ENCODE measurements at regions not wholly inside any gene's neighbourhood (a gene's known extent, or its start where the extent isn't known, plus 50 kb on each side); places are given as distances from the start of the nearest gene placed in this dataset.
"Not testable (repeated sequence)": the region's sequence is repeated elsewhere in the genome, so short reads cannot be mapped to it uniquely, and the experiment has no call there.

DNA sequence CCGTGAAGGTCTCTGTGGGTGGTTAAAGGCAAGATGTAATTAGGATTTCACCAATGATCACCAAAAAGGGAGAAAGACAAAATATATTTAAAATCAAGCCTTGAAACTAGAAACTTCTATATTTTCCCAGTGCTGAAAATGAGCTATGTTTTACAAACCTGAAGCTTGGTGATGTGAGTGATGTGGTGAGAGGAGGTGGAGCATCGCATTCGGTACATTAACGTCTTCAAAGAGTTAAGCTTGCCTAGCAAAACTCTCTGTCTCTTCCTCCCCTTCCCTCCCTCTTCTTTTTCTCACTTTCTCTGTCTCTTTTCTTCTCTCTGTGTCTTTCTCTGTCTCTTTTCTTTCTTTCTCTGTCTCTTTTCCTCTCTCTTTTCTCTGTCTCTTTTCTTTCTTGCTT is 347.3 kb upstream of the IRX2 start:
- peaks cover 20% of the 10 kb centered on the region for H3K27me3 Mint-ChIP-seq
- H3K4me1 Mint-ChIP-seq (ENCODE audit: low read depth), result no peaks in the 10 kb centered on the region
- no peaks in the 10 kb centered on the region for H3K9me3 Mint-ChIP-seq
- H3K36me3 Mint-ChIP-seq (ENCODE audit: low read depth), result no peaks in the 10 kb centered on the region
- no peak overlapping the region for H3K27ac Mint-ChIP-seq
- no peak overlapping the region for H3K4me3 Mint-ChIP-seq
- intact Hi-C loops (cut with micrococcal nuclease), result no loop called here

GRCh38 chr5:3092664-3093063 is 341.2 kb upstream of the IRX2 start:
- Mint-ChIP-seq H3K9me3 (no peaks in the 10 kb centered on the region), H3K27me3 (no peaks in the 10 kb centered on the region), H3K27ac (no peak overlapping the region), H3K4me3 (no peak overlapping the region), H3K4me1 (ENCODE audit: low read depth) (no peaks in the 10 kb centered on the region), H3K36me3 (ENCODE audit: low read depth) (no peaks in the 10 kb centered on the region)
- intact Hi-C loops (cut with micrococcal nuclease), result no loop called here

DNA sequence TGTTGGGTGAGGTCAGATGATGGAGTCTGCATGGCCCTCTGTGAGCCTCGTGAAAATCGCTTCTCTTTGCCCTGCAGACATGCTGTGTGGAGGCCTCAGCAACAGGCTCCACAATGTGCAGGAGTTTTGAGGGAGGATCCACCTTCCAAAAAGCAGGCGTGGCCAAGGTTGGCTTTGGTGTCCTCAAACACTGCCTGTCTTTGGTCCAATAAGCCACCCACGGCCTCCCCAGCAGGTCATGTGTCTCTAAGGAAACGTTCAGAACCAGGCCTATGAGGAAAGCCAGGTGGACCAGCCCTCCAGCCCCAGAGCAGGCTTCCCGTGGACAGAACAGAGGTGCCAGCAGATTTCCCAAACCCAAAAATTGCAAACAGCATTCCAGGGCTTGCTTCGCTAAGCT is 340.7 kb upstream of the IRX2 start:
- no peaks in the 10 kb centered on the region for H3K27me3 Mint-ChIP-seq
- no peaks in the 10 kb centered on the region for H3K9me3 Mint-ChIP-seq
- H3K4me3 Mint-ChIP-seq, result no peak overlapping the region
- no peaks in the 10 kb centered on the region for H3K36me3 Mint-ChIP-seq (ENCODE audit: low read depth)
- H3K4me1 Mint-ChIP-seq (ENCODE audit: low read depth), result no peaks in the 10 kb centered on the region
- intact Hi-C loops (cut with micrococcal nuclease), result no loop called here
- H3K27ac Mint-ChIP-seq, result no peak overlapping the region

DNA sequence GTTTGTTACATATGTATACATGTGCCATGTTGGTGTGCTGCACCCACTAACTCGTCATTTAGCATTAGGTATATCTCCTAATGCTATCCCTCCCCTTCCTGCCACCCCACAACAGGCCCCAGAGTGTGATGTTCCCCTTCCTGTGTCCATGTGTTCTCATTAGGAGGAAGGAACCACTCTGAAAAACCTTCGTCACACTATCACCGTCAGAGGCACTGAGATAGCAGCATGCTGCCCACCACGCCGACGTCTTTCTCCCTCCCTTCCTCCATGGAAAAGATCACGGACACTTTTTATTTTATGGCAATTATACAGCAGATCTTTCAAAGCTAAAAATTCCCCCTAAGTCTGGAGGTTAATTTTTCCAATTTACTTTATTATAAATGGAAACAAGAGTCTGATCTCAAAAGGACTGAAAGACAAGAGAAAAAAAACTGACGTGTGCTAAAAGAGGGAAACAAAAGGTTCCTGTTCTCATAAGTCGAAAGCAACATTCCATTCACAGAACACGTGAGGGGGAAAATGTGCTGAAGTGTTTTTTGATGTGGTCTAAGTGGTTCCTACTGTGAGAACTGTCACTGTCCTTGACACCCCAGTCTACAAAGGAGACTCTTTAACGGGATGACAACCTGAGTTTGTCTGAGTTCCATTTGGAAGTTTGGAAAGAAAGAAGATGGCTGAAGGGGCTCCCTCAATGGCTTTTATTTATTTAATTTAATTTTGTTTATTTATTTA is 339.7 kb upstream of the IRX2 start:
- intact Hi-C loops (cut with micrococcal nuclease), result no loop called here
- Mint-ChIP-seq H3K4me1 (ENCODE audit: low read depth) (no peaks in the 10 kb centered on the region), H3K9me3 (no peaks in the 10 kb centered on the region), H3K36me3 (ENCODE audit: low read depth) (no peaks in the 10 kb centered on the region), H3K4me3 (no peak overlapping the region), H3K27ac (no peak overlapping the region), H3K27me3 (no peaks in the 10 kb centered on the region)

DNA sequence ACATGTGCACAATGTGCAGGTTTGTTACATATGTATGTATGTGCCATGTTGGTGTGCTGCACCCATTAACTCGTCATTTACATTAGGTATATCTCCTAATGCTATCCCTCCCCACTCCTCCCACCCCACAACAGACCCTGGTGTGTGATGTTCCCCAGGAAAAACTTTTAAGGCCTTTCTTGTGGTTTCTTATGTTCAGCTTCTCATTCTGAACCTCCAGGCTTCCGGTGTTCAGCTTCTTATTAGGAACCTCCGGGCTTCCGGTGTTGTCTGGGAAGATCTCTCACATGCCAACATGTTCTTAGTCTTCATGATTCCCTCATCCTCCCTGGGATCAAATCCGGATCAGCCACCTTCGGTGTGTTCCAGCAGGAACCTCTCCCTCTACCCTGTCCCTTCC is 338.8 kb upstream of the IRX2 start:
- H3K9me3 Mint-ChIP-seq; H3K36me3 Mint-ChIP-seq (ENCODE audit: low read depth); H3K4me1 Mint-ChIP-seq (ENCODE audit: low read depth); H3K27me3 Mint-ChIP-seq; H3K27ac Mint-ChIP-seq; H3K4me3 Mint-ChIP-seq; intact Hi-C loops (cut with micrococcal nuclease): not testable (repeated sequence)

DNA sequence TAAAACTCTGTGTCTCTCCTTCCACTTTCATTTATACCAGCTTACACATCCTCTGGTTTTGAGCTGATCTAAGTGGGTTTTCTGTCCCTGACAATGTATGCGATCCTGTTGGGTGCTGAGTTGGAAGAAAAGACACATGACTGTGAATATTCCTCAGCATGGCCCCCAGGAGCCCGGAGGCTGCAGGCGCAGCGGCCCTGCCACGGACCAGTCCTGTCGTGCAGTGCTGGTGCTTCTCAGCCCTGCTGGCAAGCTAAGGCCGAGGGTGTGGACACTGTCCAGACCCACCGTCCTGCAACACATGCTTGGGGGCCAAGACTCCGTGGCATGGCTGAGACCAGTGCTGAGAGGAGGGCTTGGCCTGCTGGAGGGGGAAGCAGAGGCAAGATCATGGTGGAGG is 328.9 kb upstream of the IRX2 start:
- no peak overlapping the region for H3K27ac Mint-ChIP-seq
- H3K9me3 Mint-ChIP-seq, result peaks cover 48% of the 10 kb centered on the region
- no peaks in the 10 kb centered on the region for H3K4me1 Mint-ChIP-seq (ENCODE audit: low read depth)
- no peaks in the 10 kb centered on the region for H3K27me3 Mint-ChIP-seq
- H3K4me3 Mint-ChIP-seq, result no peak overlapping the region
- intact Hi-C loops (cut with micrococcal nuclease), result no loop called here
- H3K36me3 Mint-ChIP-seq (ENCODE audit: low read depth), result no peaks in the 10 kb centered on the region

- no peaks in the 10 kb centered on the region for H3K36me3 Mint-ChIP-seq (ENCODE audit: low read depth)
- H3K4me1 Mint-ChIP-seq (ENCODE audit: low read depth), result no peaks in the 10 kb centered on the region
- no peak overlapping the region for H3K27ac Mint-ChIP-seq
- H3K4me3 Mint-ChIP-seq, result no peak overlapping the region
- H3K27me3 Mint-ChIP-seq, result no peaks in the 10 kb centered on the region
- intact Hi-C loops (cut with micrococcal nuclease), result no loop called here
- peaks cover 59% of the 10 kb centered on the region for H3K9me3 Mint-ChIP-seq
Measured at GRCh38 chr5:3077684-3078083, 326.2 kb upstream of the IRX2 start.

DNA sequence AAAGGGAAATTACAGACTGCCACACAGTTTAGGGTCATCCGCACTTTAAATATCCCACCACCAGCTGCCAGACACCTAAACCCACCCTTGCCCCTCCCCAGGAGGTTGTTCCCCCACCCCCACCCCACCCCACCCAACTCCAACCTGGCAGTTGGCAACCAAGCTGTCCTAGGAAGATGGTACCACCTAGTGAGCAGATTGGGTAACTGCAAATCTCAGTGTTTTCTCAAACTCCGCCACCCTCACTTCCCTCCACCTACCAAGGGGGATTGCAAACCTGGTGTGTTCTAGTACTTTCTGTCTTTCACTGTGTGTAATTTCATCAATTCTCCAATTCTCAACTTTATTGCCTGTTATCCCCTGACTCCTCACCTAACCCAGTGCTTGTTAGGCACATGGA is 323.8 kb upstream of the IRX2 start:
- H3K27me3 Mint-ChIP-seq, result no peaks in the 10 kb centered on the region
- H3K27ac Mint-ChIP-seq, result no peak overlapping the region
- peaks cover 79% of the 10 kb centered on the region for H3K9me3 Mint-ChIP-seq

GRCh38 chr5:3068401-3068800 is 316.9 kb upstream of the IRX2 start:
- Mint-ChIP-seq H3K27ac (no peak overlapping the region), H3K27me3 (no peaks in the 10 kb centered on the region), H3K9me3 (peaks cover 73% of the 10 kb centered on the region), H3K36me3 (ENCODE audit: low read depth) (no peaks in the 10 kb centered on the region), H3K4me3 (no peak overlapping the region), H3K4me1 (ENCODE audit: low read depth) (no peaks in the 10 kb centered on the region)
- intact Hi-C loops (cut with micrococcal nuclease), result no loop called here

More for the DNA sequence above, 323.8 kb upstream of the IRX2 start:
- Mint-ChIP-seq H3K36me3 (ENCODE audit: low read depth) (no peaks in the 10 kb centered on the region), H3K4me3 (no peak overlapping the region), H3K4me1 (ENCODE audit: low read depth) (no peaks in the 10 kb centered on the region)
- intact Hi-C loops (cut with micrococcal nuclease), result no loop called here

- Mint-ChIP-seq H3K9me3 (peaks cover 43% of the 10 kb centered on the region), H3K27me3 (no peaks in the 10 kb centered on the region), H3K4me3 (no peak overlapping the region), H3K27ac (no peak overlapping the region), H3K4me1 (ENCODE audit: low read depth) (no peaks in the 10 kb centered on the region), H3K36me3 (ENCODE audit: low read depth) (no peaks in the 10 kb centered on the region)
- intact Hi-C loops (cut with micrococcal nuclease), result no loop called here
Measured at GRCh38 chr5:3060283-3060682, 308.8 kb upstream of the IRX2 start.

DNA sequence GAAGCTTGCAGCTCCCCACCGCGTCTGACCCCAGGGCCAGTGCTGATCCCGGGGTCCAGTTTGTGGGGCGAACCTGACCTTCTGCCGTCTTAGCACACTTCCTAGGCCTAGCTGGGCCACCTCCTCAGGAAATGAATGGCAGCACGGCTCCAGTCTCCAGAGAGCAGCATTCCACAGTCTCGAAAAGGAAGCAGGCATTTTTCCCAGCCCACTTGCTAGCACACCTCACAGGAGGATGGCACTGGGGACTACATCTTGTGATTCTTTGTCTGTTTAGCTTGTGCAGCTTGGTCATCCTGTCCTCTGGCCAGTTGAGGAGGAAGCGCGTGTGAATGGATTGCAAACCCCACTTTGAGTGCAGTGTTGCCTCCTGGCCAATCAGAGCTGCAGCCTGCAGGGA is 308.0 kb upstream of the IRX2 start:
- H3K4me1 Mint-ChIP-seq (ENCODE audit: low read depth), result no peaks in the 10 kb centered on the region
- intact Hi-C loops (cut with micrococcal nuclease), result no loop called here
- no peaks in the 10 kb centered on the region for H3K27me3 Mint-ChIP-seq
- H3K9me3 Mint-ChIP-seq, result peaks cover 43% of the 10 kb centered on the region
- H3K27ac Mint-ChIP-seq, result no peak overlapping the region
- no peaks in the 10 kb centered on the region for H3K36me3 Mint-ChIP-seq (ENCODE audit: low read depth)
- H3K4me3 Mint-ChIP-seq, result no peak overlapping the region

- intact Hi-C loops (cut with micrococcal nuclease), result no loop called here
- Mint-ChIP-seq H3K4me1 (ENCODE audit: low read depth) (no peaks in the 10 kb centered on the region), H3K27me3 (no peaks in the 10 kb centered on the region), H3K36me3 (ENCODE audit: low read depth) (no peaks in the 10 kb centered on the region), H3K4me3 (no peak overlapping the region), H3K9me3 (peaks cover 42% of the 10 kb centered on the region), H3K27ac (no peak overlapping the region)
Measured at GRCh38 chr5:3058942-3059341, 307.5 kb upstream of the IRX2 start.

- H3K9me3 Mint-ChIP-seq, result peaks cover 39% of the 10 kb centered on the region
- intact Hi-C loops (cut with micrococcal nuclease), result no loop called here
- no peaks in the 10 kb centered on the region for H3K27me3 Mint-ChIP-seq
- H3K4me1 Mint-ChIP-seq (ENCODE audit: low read depth), result no peaks in the 10 kb centered on the region
- H3K27ac Mint-ChIP-seq, result no peak overlapping the region
- no peak overlapping the region for H3K4me3 Mint-ChIP-seq
- H3K36me3 Mint-ChIP-seq (ENCODE audit: low read depth), result no peaks in the 10 kb centered on the region
Measured at GRCh38 chr5:3056866-3057265, 305.4 kb upstream of the IRX2 start.

GRCh38 chr5:3051400-3051799 is 299.9 kb upstream of the IRX2 start:
- Mint-ChIP-seq H3K9me3 (peaks cover 23% of the 10 kb centered on the region), H3K36me3 (ENCODE audit: low read depth) (no peaks in the 10 kb centered on the region), H3K4me3 (no peak overlapping the region), H3K27ac (no peak overlapping the region), H3K4me1 (ENCODE audit: low read depth) (no peaks in the 10 kb centered on the region), H3K27me3 (no peaks in the 10 kb centered on the region)
- intact Hi-C loops (cut with micrococcal nuclease), result no loop called here

- no peaks in the 10 kb centered on the region for H3K4me1 Mint-ChIP-seq (ENCODE audit: low read depth)
- intact Hi-C loops (cut with micrococcal nuclease), result no loop called here
- no peak overlapping the region for H3K27ac Mint-ChIP-seq
- H3K9me3 Mint-ChIP-seq, result peaks cover 23% of the 10 kb centered on the region
- no peaks in the 10 kb centered on the region for H3K27me3 Mint-ChIP-seq
- H3K4me3 Mint-ChIP-seq, result no peak overlapping the region
- no peaks in the 10 kb centered on the region for H3K36me3 Mint-ChIP-seq (ENCODE audit: low read depth)
Measured at GRCh38 chr5:3050863-3051262, 299.4 kb upstream of the IRX2 start.
